ENCODE measurements at regions not wholly inside any gene's neighbourhood (a gene's known extent, or its start where the extent isn't known, plus 50 kb on each side); places are given as distances from the start of the nearest gene placed in this dataset.

- TF ChIP-seq POLR2AphosphoS5 (IDR thresholded peaks at IDR 0.05) (no peak), CTCF (IDR thresholded peaks at IDR 0.05) (no peak), POLR2A (IDR thresholded peaks at IDR 0.05) (no peak), EP300 (IDR thresholded peaks at IDR 0.05) (no peak)
Measured at GRCh38 chr1:78722947-78723346, 73.3 kb downstream of the IFI44 start.
